ENCODE measurements at regions not wholly inside any gene's neighbourhood (a gene's known extent, or its start where the extent isn't known, plus 50 kb on each side); places are given as distances from the start of the nearest gene placed in this dataset.

- no peak for DNase-seq (ENCODE audit: low read depth in 3 of 3)
Observed at GRCh38 chr22:27656970-27657369, 144.6 kb downstream of the MN1 start.

GRCh38 chr22:27660306-27660705 is 141.2 kb downstream of the MN1 start:
- DNase-seq (ENCODE audit: low read depth in 3 of 3) = no peak

GRCh38 chr22:27662359-27663301 is 138.9 kb downstream of the MN1 start:
- no peak for DNase-seq (ENCODE audit: low read depth in 3 of 3)

GRCh38 chr22:27663812-27664211 is 137.7 kb downstream of the MN1 start:
- DNase-seq (ENCODE audit: low read depth in 3 of 3) = no peak

- no peak for DNase-seq (ENCODE audit: low read depth in 3 of 3)
Observed at GRCh38 chr22:27666272-27666997, 135.1 kb downstream of the MN1 start.

GRCh38 chr22:27667121-27667843 is 134.3 kb downstream of the MN1 start:
- no peak for DNase-seq (ENCODE audit: low read depth in 3 of 3)

GRCh38 chr22:27668828-27669797 is 132.4 kb downstream of the MN1 start:
- no peak for DNase-seq (ENCODE audit: low read depth in 3 of 3)

GRCh38 chr22:27669798-27670599 is 131.6 kb downstream of the MN1 start:
- no peak for DNase-seq (ENCODE audit: low read depth in 3 of 3)

- no peak for DNase-seq (ENCODE audit: low read depth in 3 of 3)
Observed at GRCh38 chr22:27670701-27671412, 130.7 kb downstream of the MN1 start.

- DNase-seq (ENCODE audit: low read depth in 3 of 3) = no peak
Observed at GRCh38 chr22:27671413-27671935, 130.1 kb downstream of the MN1 start.

- DNase-seq (ENCODE audit: low read depth in 3 of 3) = no peak
Observed at GRCh38 chr22:27672721-27673418, 128.7 kb downstream of the MN1 start.

- no peak for DNase-seq (ENCODE audit: low read depth in 3 of 3)
Observed at GRCh38 chr22:27673839-27674238, 127.7 kb downstream of the MN1 start.

GRCh38 chr22:27674261-27674923 is 127.2 kb downstream of the MN1 start:
- DNase-seq (ENCODE audit: low read depth in 3 of 3) = no peak

GRCh38 chr22:27676545-27677213 is 124.9 kb downstream of the MN1 start:
- DNase-seq (ENCODE audit: low read depth in 3 of 3) = no peak

- no peak for DNase-seq (ENCODE audit: low read depth in 3 of 3)
Observed at GRCh38 chr22:27677905-27678458, 123.6 kb downstream of the MN1 start.

- DNase-seq (ENCODE audit: low read depth in 3 of 3) = no peak
Observed at GRCh38 chr22:27679176-27679575, 122.4 kb downstream of the MN1 start.

All from stimulated activated CD4-positive, alpha-beta T cell treated with anti-CD3 and anti-CD28 coated beads, TNF-alpha, amount 100 ng/mL, for 4 hours (primary cell).